ENCODE measurements at regions not wholly inside any gene's neighbourhood (a gene's known extent, or its start where the extent isn't known, plus 50 kb on each side); places are given as distances from the start of the nearest gene placed in this dataset.

DNA sequence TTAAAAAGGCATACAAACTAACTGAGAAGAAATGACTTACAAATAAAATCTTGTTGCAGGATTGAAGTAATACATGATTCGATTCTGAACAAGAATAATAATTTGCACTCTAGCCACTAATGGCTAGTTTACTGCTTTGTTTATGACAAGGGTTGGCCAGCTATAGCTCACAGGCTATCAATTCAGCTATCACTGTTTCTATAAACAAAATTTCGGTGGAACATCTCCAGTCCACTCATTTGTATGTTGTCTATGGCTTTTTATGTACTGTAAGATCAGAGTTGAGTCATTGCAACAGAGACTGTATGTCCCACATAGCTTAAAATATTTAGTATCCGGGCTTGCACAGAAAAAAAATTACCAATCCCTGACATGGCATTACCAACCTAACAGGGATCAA is 543.7 kb upstream of the CNTNAP5 start:
- Histone ChIP-seq H3K4me3 (no peak overlapping the region), H3K4me1 (ENCODE audit: low read depth) (no peaks in the 10 kb centered on the region), H3K36me3 (no peaks in the 10 kb centered on the region), H3K27me3 (no peaks in the 10 kb centered on the region), H3K9me3 (ENCODE audit: low read depth) (no peaks in the 10 kb centered on the region), H3K27ac (no peak overlapping the region)
- no peak for TF ChIP-seq CTCF (IDR thresholded peaks at IDR 0.05; ENCODE audit: low read depth, low read length)
- DNase-seq (ENCODE audit: low read depth in 1 of 2, low spot score in 1 of 2): no peak

GRCh38 chr2:123485056-123485455 is 540.0 kb upstream of the CNTNAP5 start:
- Histone ChIP-seq H3K27me3 (no peaks in the 10 kb centered on the region), H3K27ac (no peak overlapping the region), H3K4me1 (ENCODE audit: low read depth) (no peaks in the 10 kb centered on the region), H3K36me3 (no peaks in the 10 kb centered on the region), H3K4me3 (no peak overlapping the region), H3K9me3 (ENCODE audit: low read depth) (no peaks in the 10 kb centered on the region)
- DNase-seq (ENCODE audit: low read depth in 1 of 2, low spot score in 1 of 2): no peak
- TF ChIP-seq CTCF (IDR thresholded peaks at IDR 0.05; ENCODE audit: low read depth, low read length): no peak

GRCh38 chr2:123493687-123494086 is 531.4 kb upstream of the CNTNAP5 start:
- no peak for DNase-seq (ENCODE audit: low read depth in 1 of 2, low spot score in 1 of 2)
- H3K4me3 ChIP-seq: no peak overlapping the region
- no peak for TF ChIP-seq CTCF (IDR thresholded peaks at IDR 0.05; ENCODE audit: low read depth, low read length)
- H3K27ac ChIP-seq: no peak overlapping the region
- no peaks in the 10 kb centered on the region for H3K4me1 ChIP-seq (ENCODE audit: low read depth)
- no peaks in the 10 kb centered on the region for H3K36me3 ChIP-seq
- H3K9me3 ChIP-seq (ENCODE audit: low read depth): no peaks in the 10 kb centered on the region
- no peaks in the 10 kb centered on the region for H3K27me3 ChIP-seq

DNA sequence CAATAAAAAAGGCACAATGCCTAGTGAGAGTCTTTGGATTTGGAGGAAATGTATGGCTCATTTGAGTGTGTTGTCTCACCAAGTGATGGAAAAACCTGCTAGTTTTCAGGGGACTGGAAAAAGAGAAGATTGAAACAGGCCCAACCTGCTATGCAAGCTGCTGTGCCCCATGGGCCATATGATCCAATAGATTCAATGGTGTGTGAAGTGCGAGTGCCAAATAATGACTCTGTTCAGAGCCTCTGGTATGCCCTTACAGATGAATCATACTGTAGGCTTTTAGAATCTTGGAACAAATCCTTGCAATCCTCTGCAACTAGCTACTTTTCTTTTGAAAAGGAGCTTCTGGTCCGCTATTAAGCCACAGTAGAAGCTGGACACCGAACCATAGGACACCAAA is 529.8 kb upstream of the CNTNAP5 start:
- H3K4me1 ChIP-seq (ENCODE audit: low read depth): no peaks in the 10 kb centered on the region
- no peaks in the 10 kb centered on the region for H3K9me3 ChIP-seq (ENCODE audit: low read depth)
- H3K27ac ChIP-seq: no peak overlapping the region
- TF ChIP-seq CTCF (IDR thresholded peaks at IDR 0.05; ENCODE audit: low read depth, low read length): no peak
- H3K27me3 ChIP-seq: no peaks in the 10 kb centered on the region
- DNase-seq (ENCODE audit: low read depth in 1 of 2, low spot score in 1 of 2): no peak
- H3K4me3 ChIP-seq: no peak overlapping the region
- no peaks in the 10 kb centered on the region for H3K36me3 ChIP-seq

GRCh38 chr2:123500346-123500745 is 524.7 kb upstream of the CNTNAP5 start:
- no peak for TF ChIP-seq CTCF (IDR thresholded peaks at IDR 0.05; ENCODE audit: low read depth, low read length)
- H3K4me3 ChIP-seq: no peak overlapping the region
- no peaks in the 10 kb centered on the region for H3K27me3 ChIP-seq
- H3K9me3 ChIP-seq (ENCODE audit: low read depth): no peaks in the 10 kb centered on the region
- no peak for DNase-seq (ENCODE audit: low read depth in 1 of 2, low spot score in 1 of 2)
- H3K4me1 ChIP-seq (ENCODE audit: low read depth): no peaks in the 10 kb centered on the region
- no peaks in the 10 kb centered on the region for H3K36me3 ChIP-seq
- no peak overlapping the region for H3K27ac ChIP-seq

- no peaks in the 10 kb centered on the region for H3K9me3 ChIP-seq (ENCODE audit: low read depth)
- H3K4me3 ChIP-seq: no peak overlapping the region
- DNase-seq (ENCODE audit: low read depth in 1 of 2, low spot score in 1 of 2): no peak
- no peaks in the 10 kb centered on the region for H3K36me3 ChIP-seq
- H3K4me1 ChIP-seq (ENCODE audit: low read depth): no peaks in the 10 kb centered on the region
- H3K27ac ChIP-seq: no peak overlapping the region
- H3K27me3 ChIP-seq: no peaks in the 10 kb centered on the region
- no peak for TF ChIP-seq CTCF (IDR thresholded peaks at IDR 0.05; ENCODE audit: low read depth, low read length)
Measured at GRCh38 chr2:123500988-123501387, 524.1 kb upstream of the CNTNAP5 start.
